Sigmoid colon (tissue), 4 donors: ENCODE measurements at regions not wholly inside any gene's neighbourhood (a gene's known extent, or its start where the extent isn't known, plus 50 kb on each side); places are given as distances from the start of the nearest gene placed in this dataset.

Experiments
- EP300 ChIP-seq, 4 donors: sonication (generic); formaldehyde crosslinking; IDR thresholded peaks; one replicate each; pipeline ENCODE4 v1.6.1; 2017; ENCODE audit warnings: antibody characterized with exemption in 4 of 4
- POLR2A ChIP-seq, 2 donors: fragments of 450-650 bp; IDR thresholded peaks; one replicate each; pipeline ENCODE4 v1.6.1; 2016; ENCODE audit warnings: antibody characterized with exemption in 2 of 2, mild to moderate bottlenecking in 2 of 2, moderate library complexity in 2 of 2
- POLR2AphosphoS5 ChIP-seq, 4 donors: sonication (generic); formaldehyde crosslinking; IDR thresholded peaks; one replicate each; pipeline ENCODE4 v1.6.1; 2017; ENCODE audit warnings: antibody characterized with exemption in 4 of 4
- TF ChIP-seq, protein P1 (sequence below), 4 experiments: fragments of 450-650 bp in 3 of 4; fragments of 200-600 bp in 1 of 4; IDR thresholded peaks; one replicate each; pipeline ENCODE4 v1.5.1; 2016 to 2019; ENCODE audit warnings: antibody characterized with exemption in 4 of 4, mild to moderate bottlenecking in 3 of 4, moderate library complexity in 2 of 4

DNA sequence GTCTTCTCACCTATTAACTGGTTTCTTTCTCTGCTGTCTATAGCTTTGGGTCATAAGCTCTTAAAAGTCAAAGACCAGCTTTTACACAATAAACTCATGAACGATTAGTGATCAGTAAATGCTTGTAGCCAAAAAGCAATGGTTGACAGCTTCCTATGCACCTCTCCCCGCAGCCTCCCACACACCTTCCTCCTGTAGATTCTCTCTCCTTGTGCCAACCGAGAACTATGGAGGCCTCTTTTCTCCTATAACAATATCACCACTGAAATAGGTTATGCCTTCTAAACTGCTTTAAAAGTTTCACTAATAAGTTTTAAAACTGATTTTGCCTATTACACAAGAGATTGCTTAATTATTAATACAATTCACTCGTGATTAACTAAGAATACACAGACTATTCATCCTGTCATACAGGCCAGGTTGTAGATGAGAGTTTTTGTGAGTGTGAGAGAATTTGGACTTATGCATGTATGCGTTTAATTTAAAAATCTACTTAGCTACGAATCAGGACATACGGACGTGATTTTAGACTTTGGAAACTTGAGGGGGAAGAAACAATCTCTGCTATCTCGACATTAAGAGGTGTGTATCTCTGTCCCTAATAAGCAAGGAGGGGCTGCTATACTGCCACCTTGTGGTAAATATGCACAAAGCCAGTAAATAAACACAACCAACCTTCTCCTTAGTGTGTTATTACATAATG is 229.1 kb upstream of the RBBP8 start:
- TF ChIP-seq, protein P1, sequence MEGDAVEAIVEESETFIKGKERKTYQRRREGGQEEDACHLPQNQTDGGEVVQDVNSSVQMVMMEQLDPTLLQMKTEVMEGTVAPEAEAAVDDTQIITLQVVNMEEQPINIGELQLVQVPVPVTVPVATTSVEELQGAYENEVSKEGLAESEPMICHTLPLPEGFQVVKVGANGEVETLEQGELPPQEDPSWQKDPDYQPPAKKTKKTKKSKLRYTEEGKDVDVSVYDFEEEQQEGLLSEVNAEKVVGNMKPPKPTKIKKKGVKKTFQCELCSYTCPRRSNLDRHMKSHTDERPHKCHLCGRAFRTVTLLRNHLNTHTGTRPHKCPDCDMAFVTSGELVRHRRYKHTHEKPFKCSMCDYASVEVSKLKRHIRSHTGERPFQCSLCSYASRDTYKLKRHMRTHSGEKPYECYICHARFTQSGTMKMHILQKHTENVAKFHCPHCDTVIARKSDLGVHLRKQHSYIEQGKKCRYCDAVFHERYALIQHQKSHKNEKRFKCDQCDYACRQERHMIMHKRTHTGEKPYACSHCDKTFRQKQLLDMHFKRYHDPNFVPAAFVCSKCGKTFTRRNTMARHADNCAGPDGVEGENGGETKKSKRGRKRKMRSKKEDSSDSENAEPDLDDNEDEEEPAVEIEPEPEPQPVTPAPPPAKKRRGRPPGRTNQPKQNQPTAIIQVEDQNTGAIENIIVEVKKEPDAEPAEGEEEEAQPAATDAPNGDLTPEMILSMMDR (IDR thresholded peaks at IDR 0.05), result peak in 3 of 4 experiments; percentile 59 to 70 (median 63)
- TF ChIP-seq EP300 (IDR thresholded peaks at IDR 0.05) (no peak), POLR2AphosphoS5 (IDR thresholded peaks at IDR 0.05) (no peak), POLR2A (IDR thresholded peaks at IDR 0.05) (no peak)
